ENCODE measurements at regions not wholly inside any gene's neighbourhood (a gene's known extent, or its start where the extent isn't known, plus 50 kb on each side); places are given as distances from the start of the nearest gene placed in this dataset.

GRCh38 chr17:33671491-33671890 is 378.4 kb upstream of the ASIC2 start:
- TF ChIP-seq CTCF (conservative IDR thresholded peaks at IDR 0.05; ENCODE audit: low read length) (no peak), EZH2phosphoT487 (IDR thresholded peaks at IDR 0.05; ENCODE audit: borderline replicate concordance) (no peak)

All from Loucy (cell line).